ENCODE measurements at regions not wholly inside any gene's neighbourhood (a gene's known extent, or its start where the extent isn't known, plus 50 kb on each side); places are given as distances from the start of the nearest gene placed in this dataset.
"Not testable (repeated sequence)": the region's sequence is repeated elsewhere in the genome, so short reads cannot be mapped to it uniquely, and the experiment has no call there.

DNA sequence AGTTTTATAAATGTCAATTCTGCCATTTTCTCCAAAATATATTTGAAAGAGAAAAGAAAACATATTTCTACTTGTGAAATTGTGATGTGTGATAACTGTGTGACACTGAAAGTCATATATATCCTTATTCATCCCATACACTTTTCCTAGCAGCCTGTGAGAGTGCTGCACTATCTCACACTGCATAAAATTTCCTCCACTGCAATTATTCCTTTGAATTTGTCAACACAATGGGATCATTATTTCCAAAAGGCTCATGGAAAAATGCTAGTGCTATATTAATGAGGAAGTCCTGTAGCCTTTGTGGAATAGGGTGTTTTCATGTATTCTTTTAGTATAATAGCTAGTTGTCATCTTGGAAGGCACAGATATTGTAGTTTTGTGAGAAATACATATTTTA lies 504.1 kb downstream of the RPL10L start:
- no peak for DNase-seq (ENCODE audit: low read depth)
- no peak overlapping the region for H3K4me3 ChIP-seq (ENCODE audit: low read depth, low read length)
- TF ChIP-seq, protein P1, sequence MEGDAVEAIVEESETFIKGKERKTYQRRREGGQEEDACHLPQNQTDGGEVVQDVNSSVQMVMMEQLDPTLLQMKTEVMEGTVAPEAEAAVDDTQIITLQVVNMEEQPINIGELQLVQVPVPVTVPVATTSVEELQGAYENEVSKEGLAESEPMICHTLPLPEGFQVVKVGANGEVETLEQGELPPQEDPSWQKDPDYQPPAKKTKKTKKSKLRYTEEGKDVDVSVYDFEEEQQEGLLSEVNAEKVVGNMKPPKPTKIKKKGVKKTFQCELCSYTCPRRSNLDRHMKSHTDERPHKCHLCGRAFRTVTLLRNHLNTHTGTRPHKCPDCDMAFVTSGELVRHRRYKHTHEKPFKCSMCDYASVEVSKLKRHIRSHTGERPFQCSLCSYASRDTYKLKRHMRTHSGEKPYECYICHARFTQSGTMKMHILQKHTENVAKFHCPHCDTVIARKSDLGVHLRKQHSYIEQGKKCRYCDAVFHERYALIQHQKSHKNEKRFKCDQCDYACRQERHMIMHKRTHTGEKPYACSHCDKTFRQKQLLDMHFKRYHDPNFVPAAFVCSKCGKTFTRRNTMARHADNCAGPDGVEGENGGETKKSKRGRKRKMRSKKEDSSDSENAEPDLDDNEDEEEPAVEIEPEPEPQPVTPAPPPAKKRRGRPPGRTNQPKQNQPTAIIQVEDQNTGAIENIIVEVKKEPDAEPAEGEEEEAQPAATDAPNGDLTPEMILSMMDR (conservative IDR thresholded peaks at IDR 0.05; ENCODE audit: low read depth, low read length) = no peak

DNA sequence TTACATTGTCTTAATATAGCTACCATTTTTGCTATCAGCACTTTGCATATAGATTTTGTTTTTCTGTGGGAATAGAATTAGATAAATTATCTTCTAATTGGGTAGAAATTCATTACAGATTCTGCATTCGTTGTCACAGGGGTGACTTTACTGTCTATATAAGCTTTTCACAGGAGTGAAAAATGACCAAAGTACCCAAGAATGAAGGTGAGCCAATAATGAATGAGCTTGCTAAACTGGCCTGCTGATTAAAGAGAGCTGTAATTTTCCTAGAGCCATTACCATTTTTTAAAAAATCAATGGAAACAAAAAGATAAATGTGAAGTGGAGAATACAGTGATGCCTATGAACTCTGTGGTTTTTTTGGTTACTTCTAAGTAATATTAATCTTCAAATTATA lies 504.6 kb downstream of the RPL10L start:
- TF ChIP-seq, protein P1 (conservative IDR thresholded peaks at IDR 0.05; ENCODE audit: low read depth, low read length) = no peak
- no peak overlapping the region for H3K4me3 ChIP-seq (ENCODE audit: low read depth, low read length)
- no peak for DNase-seq (ENCODE audit: low read depth)

DNA sequence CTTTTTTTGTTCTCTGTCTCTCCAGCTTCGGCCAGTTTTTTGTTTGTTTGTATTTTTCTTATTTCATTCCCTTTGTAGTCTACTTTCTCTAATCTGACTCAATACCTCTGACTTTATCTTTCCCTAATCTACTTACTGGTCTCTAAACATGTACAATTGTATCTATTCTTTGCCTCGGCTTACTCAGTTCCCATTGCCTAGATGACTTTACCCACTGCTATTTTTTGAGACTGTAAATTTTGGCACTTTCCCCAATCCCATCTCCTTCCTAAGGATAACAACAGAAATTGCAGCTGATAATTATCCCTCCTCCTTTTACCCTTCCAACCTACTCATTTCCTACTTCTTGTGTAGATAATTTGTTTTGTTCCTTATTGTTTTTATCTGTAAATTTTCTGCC lies 511.1 kb downstream of the RPL10L start:
- H3K4me3 ChIP-seq (ENCODE audit: low read depth, low read length) = no peak overlapping the region
- TF ChIP-seq, protein P1 (conservative IDR thresholded peaks at IDR 0.05; ENCODE audit: low read depth, low read length) = no peak
- DNase-seq (ENCODE audit: low read depth) = no peak

DNA sequence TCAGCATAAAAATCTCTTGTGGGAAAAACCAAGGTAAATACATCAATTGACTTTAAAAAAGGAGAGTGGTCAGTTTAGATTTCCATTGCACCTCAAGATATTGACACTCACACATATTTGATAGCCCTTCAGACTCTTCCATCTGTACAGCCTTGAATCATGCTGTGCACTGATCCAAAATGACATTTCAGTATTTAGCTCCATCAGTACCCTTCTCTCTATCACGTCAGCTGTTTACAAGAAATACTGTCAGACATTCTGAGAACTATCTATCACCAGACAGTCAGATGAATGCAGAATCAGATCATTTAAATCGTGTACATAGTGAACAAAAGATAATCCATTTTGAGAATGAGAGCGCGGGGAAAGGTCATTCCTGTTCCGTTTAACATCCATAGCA lies 511.9 kb downstream of the RPL10L start:
- TF ChIP-seq, protein P1 (conservative IDR thresholded peaks at IDR 0.05; ENCODE audit: low read depth, low read length) = no peak
- DNase-seq (ENCODE audit: low read depth) = no peak
- no peak overlapping the region for H3K4me3 ChIP-seq (ENCODE audit: low read depth, low read length)

DNA sequence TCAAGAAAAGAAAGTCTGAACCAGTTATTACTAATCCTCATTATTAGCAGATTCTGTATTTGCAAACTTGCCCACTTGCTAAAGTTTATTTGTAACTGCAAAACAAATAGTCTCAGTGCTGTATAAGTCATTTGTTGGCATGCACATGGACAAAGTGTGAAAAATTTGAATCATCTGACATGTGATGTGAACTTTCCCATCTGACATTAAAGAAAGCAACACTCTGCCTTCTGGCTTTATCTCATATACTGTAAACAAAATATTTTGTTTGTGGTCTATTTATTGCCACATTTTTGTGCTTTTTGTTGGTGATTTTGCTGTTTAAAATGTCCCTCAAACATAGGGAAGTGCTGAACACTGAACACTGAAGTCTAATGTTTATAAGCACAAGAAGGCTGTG lies 513.8 kb downstream of the RPL10L start:
- no peak overlapping the region for H3K4me3 ChIP-seq (ENCODE audit: low read depth, low read length)
- DNase-seq (ENCODE audit: low read depth) = no peak
- TF ChIP-seq, protein P1 (conservative IDR thresholded peaks at IDR 0.05; ENCODE audit: low read depth, low read length) = no peak

DNA sequence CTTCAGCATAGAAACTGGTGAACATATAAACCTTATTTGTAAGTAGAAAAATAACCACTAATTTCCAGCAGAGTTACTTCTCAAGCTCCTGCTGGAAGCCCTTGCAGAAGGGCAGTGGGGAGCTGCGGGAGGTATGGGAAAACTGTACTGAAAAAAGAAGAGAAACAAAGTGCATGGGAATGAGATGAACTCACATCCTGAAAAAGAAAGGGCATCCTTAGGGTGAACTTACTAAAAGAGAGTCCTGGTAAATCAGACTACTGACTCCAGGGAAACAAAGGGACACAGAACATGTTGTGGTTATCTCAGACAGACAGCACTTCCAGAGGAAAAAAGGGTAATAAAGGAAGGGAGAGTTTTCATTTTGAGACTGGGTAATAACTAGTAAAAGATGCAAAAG lies 515.1 kb downstream of the RPL10L start:
- no peak for DNase-seq (ENCODE audit: low read depth)
- H3K4me3 ChIP-seq (ENCODE audit: low read depth, low read length) = no peak overlapping the region
- TF ChIP-seq, protein P1 (conservative IDR thresholded peaks at IDR 0.05; ENCODE audit: low read depth, low read length) = no peak

DNA sequence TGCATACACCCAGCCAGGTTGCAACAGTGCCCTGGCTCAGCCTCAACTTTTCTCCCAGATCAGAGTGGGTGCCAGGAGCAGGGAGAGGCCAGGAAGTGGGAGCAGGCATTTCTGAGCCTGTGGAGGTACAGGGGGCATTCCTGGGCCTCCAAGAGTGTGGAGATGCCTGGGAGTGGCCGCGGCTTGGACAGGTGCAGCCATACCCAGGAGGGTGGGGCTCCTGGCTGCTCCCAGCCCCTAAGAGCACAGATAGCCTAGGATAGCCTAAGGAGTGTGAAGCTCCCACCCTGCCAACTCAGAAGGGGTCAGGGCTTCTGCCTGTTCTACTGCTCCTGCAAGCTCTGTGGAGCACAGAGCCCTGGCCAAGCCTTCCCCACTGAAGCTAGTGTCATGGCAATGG lies 543.4 kb downstream of the RPL10L start:
- H3K4me3 ChIP-seq (ENCODE audit: low read depth, low read length) = no peak overlapping the region
- DNase-seq (ENCODE audit: low read depth) = no peak
- TF ChIP-seq, protein P1 (conservative IDR thresholded peaks at IDR 0.05; ENCODE audit: low read depth, low read length) = no peak

DNA sequence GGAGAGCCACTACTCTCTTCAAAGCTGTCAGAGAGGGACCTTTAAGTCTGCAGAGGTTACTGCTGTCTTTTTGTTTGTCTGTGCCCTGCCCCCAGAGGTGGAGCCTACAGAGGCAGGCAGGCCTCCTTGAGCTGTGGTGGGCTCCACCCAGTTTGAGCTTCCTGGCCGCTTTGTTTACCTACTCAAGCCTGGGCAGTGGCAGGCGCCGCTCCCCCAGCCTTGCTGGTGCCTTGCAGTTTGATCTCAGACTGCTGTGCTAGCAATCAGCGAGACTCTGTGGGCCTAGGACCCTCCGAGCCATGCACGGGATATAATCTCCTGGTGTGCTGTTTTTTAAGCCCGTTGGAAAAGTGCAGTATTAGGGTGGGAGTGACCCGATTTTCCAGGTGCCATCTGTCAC lies 550.7 kb downstream of the RPL10L start:
- DNase-seq (ENCODE audit: low read depth); H3K4me3 ChIP-seq (ENCODE audit: low read depth, low read length): not testable (repeated sequence)

All from epithelial cell of proximal tubule (primary cell).